B cell (primary cell): ENCODE measurements at regions not wholly inside any gene's neighbourhood (a gene's known extent, or its start where the extent isn't known, plus 50 kb on each side); places are given as distances from the start of the nearest gene placed in this dataset.

ENCODE experiments used
- CTCF ChIP-seq: fragments of 200-600 bp; IDR thresholded peaks from one replicate; pipeline ENCODE4 v1.8.0; 2022; ENCODE audit warnings: antibody characterized with exemption, mild to moderate bottlenecking
- EZH2 ChIP-seq: IDR thresholded peaks from 2 replicates; pipeline ENCODE4 v1.6.1; 2012; ENCODE audit warnings: borderline replicate concordance, low read depth, mild to moderate bottlenecking, moderate library complexity, low read length; ENCODE audit not compliant: insufficient read depth, poor library complexity, severe bottlenecking

DNA sequence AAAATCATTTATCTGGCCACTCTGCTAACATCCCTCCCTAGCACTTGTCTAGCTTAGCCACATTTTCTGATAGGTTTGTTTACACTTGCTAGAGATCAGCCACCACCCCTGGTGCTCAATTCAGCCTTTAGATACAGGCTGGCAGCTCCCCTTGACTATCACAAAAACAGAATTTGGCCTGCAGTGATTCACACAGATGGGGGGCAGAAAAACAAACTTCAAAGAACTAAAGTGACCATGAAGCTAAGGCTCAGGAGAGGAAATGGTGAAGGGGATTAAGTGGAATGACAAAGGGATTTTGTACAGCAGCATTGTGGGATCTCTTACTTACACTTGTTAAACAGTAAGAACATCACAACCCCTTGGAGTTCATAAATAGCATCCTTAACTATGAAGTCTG is 1718.0 kb upstream of the PCDH7 start:
- TF ChIP-seq CTCF = no peak
- TF ChIP-seq EZH2 = no peak
